C4-2B (cell line): ENCODE measurements at regions not wholly inside any gene's neighbourhood (a gene's known extent, or its start where the extent isn't known, plus 50 kb on each side); places are given as distances from the start of the nearest gene placed in this dataset.

ENCODE experiments used
- H3K27ac ChIP-seq: fragments of 450-650 bp; 2 replicates; pipeline ENCODE4 v1.5.1; 2017
- ZFX ChIP-seq: fragments of 450-650 bp; IDR thresholded peaks from 2 replicates; pipeline ENCODE4 v1.6.1; 2017
- TF ChIP-seq, protein P1 (sequence below): fragments of 450-650 bp; conservative IDR thresholded peaks from 2 replicates; pipeline ENCODE4 v1.5.1; 2017; ENCODE audit warnings: mild to moderate bottlenecking

DNA sequence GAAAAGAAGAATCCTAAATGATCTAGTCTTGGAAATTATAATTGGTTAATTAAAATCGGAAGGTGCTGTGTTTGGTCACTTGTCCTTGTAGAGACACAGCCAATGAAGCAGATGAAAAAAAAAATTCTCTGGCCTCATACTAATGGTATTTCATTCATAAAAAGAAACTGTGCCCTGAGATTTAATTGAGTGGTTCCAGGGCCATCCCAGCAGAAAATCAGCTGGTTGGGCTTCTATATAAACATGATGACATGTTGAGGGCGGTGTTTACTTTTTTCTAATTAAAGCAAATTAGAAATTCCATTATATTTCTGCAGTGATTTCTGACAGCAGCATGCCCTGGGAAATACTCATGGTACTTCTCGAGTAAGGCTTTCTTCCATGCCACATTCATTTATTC lies 191.9 kb upstream of the KCNJ16 start:
- TF ChIP-seq ZFX, result no peak
- TF ChIP-seq, protein P1, sequence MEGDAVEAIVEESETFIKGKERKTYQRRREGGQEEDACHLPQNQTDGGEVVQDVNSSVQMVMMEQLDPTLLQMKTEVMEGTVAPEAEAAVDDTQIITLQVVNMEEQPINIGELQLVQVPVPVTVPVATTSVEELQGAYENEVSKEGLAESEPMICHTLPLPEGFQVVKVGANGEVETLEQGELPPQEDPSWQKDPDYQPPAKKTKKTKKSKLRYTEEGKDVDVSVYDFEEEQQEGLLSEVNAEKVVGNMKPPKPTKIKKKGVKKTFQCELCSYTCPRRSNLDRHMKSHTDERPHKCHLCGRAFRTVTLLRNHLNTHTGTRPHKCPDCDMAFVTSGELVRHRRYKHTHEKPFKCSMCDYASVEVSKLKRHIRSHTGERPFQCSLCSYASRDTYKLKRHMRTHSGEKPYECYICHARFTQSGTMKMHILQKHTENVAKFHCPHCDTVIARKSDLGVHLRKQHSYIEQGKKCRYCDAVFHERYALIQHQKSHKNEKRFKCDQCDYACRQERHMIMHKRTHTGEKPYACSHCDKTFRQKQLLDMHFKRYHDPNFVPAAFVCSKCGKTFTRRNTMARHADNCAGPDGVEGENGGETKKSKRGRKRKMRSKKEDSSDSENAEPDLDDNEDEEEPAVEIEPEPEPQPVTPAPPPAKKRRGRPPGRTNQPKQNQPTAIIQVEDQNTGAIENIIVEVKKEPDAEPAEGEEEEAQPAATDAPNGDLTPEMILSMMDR, result no peak
- H3K27ac ChIP-seq, result no peak overlapping the region

DNA sequence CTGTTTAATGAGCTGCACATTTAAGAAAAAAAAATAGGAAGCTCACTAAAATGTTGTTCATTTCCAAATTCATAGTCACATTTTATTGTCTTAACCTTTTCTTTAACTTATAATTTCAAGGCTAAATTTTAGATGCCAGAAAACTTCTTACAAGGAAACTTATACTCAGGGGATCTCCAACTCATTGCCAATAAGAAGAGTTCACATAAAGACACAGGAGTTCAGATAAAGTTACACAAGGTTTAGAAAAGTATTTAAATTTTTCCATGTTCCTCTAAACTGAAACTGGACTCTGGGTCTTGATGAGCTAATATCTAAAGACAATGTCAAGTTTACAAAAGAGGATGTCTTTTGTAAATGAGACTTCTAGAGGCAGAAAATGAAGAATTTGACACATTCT lies 190.7 kb upstream of the KCNJ16 start:
- H3K27ac ChIP-seq, result no peak overlapping the region
- TF ChIP-seq ZFX, result no peak
- TF ChIP-seq, protein P1, result no peak

DNA sequence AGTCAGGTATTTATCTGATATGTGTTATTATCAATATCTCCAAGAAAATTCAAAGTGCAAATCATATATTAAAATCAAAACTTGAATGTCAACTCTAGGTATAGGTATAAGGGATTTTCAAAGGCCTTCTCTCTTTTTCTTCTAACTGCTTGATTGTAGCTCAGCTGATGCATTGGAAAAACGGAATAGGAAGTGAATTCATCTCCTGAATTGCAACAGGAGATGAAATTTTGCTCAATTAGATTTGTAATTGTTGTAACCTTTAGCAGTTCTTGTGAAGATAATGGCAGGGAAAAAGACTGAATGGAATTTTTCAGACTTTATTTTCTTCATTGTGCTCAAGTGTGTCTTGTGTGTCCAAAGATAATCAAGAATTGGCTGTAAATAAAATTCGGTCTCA lies 190.2 kb upstream of the KCNJ16 start:
- no peak overlapping the region for H3K27ac ChIP-seq
- TF ChIP-seq ZFX, result no peak
- TF ChIP-seq, protein P1, result no peak

DNA sequence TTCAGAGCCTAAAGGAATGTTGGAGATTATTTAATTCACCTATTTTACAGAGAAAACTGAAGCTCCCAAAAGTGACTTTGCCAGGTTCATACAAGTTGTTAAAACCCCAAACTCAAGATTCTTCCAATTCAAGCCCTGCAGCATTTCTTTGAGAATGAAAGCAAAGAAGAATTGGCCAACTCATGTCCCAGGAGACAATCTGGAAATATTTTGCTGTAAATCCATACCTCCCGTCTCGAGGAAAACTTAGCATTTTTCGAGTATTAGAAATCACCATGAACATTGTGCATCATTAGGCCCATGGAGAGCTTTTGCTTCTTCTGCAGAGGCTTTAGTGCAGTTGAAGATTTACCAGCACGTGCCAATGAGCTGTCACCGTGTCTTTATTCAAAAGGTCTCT lies 176.4 kb upstream of the KCNJ16 start:
- no peak overlapping the region for H3K27ac ChIP-seq
- TF ChIP-seq, protein P1, result no peak
- TF ChIP-seq ZFX, result no peak

DNA sequence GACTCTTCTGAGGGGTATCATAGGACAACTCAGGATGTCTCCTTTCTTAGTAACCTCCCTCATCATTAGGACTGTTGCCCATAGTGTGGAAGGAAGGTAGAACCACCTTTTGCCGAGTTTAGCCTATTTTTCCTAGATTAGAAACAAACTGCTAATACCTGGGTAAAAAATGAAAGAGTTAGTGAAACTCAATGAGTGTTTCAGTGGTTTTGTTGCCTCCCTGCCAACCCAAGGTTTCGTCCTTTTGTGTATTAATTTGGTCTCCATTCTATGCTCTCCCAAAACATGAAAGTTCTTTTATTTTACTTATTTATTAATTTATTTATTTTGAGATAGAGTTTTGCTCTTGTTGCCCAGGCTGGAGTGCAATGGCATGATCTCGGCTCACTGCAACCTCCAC lies 174.9 kb upstream of the KCNJ16 start:
- TF ChIP-seq, protein P1, result no peak
- no peak for TF ChIP-seq ZFX
- H3K27ac ChIP-seq, result no peak overlapping the region

DNA sequence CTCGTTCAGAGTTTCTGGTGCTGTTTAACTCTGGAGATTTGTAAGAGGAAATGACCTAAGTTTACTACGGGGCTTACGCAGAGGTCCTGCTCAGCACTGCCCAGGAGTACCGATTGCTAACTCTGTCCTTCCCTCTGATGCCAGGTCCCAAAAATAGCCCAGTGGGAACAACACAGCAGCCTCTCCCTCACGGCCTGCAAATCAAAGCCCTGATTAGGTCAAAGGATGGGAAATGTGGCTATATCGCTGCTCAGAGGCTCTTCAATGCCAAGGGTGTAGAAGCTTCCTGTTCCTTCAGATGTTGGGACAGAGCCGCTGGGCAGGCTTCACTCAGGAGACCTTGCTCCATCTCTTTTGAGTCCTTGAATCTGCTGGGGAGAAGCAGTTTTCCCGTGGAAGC lies 174.2 kb upstream of the KCNJ16 start:
- TF ChIP-seq ZFX, result no peak
- TF ChIP-seq, protein P1, result no peak
- no peak overlapping the region for H3K27ac ChIP-seq

DNA sequence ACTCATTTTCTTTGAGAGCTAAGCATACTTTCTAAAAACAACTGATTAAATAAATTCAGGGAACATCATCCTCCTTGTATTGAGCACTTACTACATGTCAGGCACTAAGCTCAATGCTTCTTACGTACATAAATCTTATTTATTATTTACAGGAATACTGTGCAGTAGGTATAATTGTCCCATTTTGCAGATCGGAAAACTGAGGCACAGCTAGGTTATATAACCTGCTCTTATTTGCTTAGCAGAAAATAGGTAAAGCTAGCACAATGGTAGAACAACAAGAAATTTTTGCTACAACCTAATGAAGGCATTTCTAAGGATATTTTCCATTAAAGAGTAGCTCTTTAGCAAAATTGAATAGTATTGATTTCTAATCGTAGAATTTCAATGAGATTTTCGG lies 168.7 kb upstream of the KCNJ16 start:
- H3K27ac ChIP-seq, result no peak overlapping the region
- TF ChIP-seq, protein P1, result no peak
- TF ChIP-seq ZFX, result no peak
